Left ventricle myocardium superior (tissue), 1 donor: ENCODE measurements at regions not wholly inside any gene's neighbourhood (a gene's known extent, or its start where the extent isn't known, plus 50 kb on each side); places are given as distances from the start of the nearest gene placed in this dataset.

Experiments
- ATAC-seq: fragments of 200-7000 bp; cut with Tn5 transposase; one replicate; pipeline ENCODE4 v1.9.1; 2020; ENCODE audit warnings: mild to moderate bottlenecking, moderate library complexity
- DNase-seq: peaks from one replicate; pipeline ENCODE4 v3.0.0-alpha.2; 2020
- intact Hi-C: fragments of 100-400 bp; cut with micrococcal nuclease; formaldehyde crosslinking; loops from one replicate; pipeline ENCODE4 v1.11.0; 2022
- donor health status: DM: no; HTN: yes; CAD: no; lungs with severe emphysema.

- intact Hi-C loops: no loop called here
- ATAC-seq (peak; percentile 96), DNase-seq (peak; percentile 81)
Observed at GRCh38 chr6:2480267-2480966, 235.0 kb upstream of the GMDS start.

- ATAC-seq (peak; percentile 50), DNase-seq (no peak)
- intact Hi-C loops: no loop called here
Observed at GRCh38 chr6:2478200-2478599, 232.8 kb upstream of the GMDS start.

GRCh38 chr6:2477666-2478065 lies 232.3 kb upstream of the GMDS start:
- ATAC-seq (no peak), DNase-seq (no peak)
- intact Hi-C loops: no loop called here

GRCh38 chr6:2477250-2477649 lies 231.8 kb upstream of the GMDS start:
- no peak for DNase-seq
- ATAC-seq: no peak
- intact Hi-C loops: no loop called here

GRCh38 chr6:2476376-2476775 lies 231.0 kb upstream of the GMDS start:
- DNase-seq: no peak
- intact Hi-C loops: no loop called here
- no peak for ATAC-seq

GRCh38 chr6:2471472-2471871 lies 226.1 kb upstream of the GMDS start:
- DNase-seq (no peak), ATAC-seq (no peak)
- intact Hi-C loops: no loop called here

GRCh38 chr6:2469428-2469827 lies 224.0 kb upstream of the GMDS start:
- no peak for DNase-seq
- intact Hi-C loops: no loop called here
- no peak for ATAC-seq

- DNase-seq: no peak
- ATAC-seq: no peak
- intact Hi-C loops: no loop called here
Observed at GRCh38 chr6:2468601-2468955, 223.2 kb upstream of the GMDS start.

- ATAC-seq (no peak), DNase-seq (no peak)
- intact Hi-C loops: no loop called here
Observed at GRCh38 chr6:2467929-2468600, 222.7 kb upstream of the GMDS start.

GRCh38 chr6:2465336-2465735 lies 219.9 kb upstream of the GMDS start:
- intact Hi-C loops: no loop called here
- DNase-seq: no peak
- ATAC-seq: no peak

GRCh38 chr6:2464641-2465040 lies 219.2 kb upstream of the GMDS start:
- intact Hi-C loops: no loop called here
- DNase-seq: no peak
- ATAC-seq: no peak

- intact Hi-C loops: no loop called here
- ATAC-seq: no peak
Observed at GRCh38 chr6:2462831-2463230, 217.4 kb upstream of the GMDS start.

GRCh38 chr6:2460216-2460745 lies 214.9 kb upstream of the GMDS start:
- intact Hi-C loops: no loop called here
- DNase-seq: no peak
- no peak for ATAC-seq

More at GRCh38 chr6:2462831-2463230, 217.4 kb upstream of the GMDS start:
- DNase-seq: no peak

GRCh38 chr6:2454180-2454579 lies 208.8 kb upstream of the GMDS start:
- no peak for DNase-seq
- intact Hi-C loops: no loop called here
- no peak for ATAC-seq

GRCh38 chr6:2450546-2450945 lies 205.1 kb upstream of the GMDS start:
- DNase-seq: peak; percentile 76

GRCh38 chr6:2449572-2449940 lies 204.2 kb upstream of the GMDS start:
- ATAC-seq (no peak), DNase-seq (no peak)
- intact Hi-C loops: no loop called here

More at GRCh38 chr6:2450546-2450945, 205.1 kb upstream of the GMDS start:
- intact Hi-C loops: no loop called here
- peak; percentile 96 for ATAC-seq

GRCh38 chr6:2448826-2449571 lies 203.6 kb upstream of the GMDS start:
- ATAC-seq (peak; percentile 69), DNase-seq (no peak)
- intact Hi-C loops: no loop called here

GRCh38 chr6:2447931-2448330 lies 202.5 kb upstream of the GMDS start:
- intact Hi-C loops: no loop called here
- no peak for ATAC-seq
- DNase-seq: no peak

- DNase-seq: no peak
- ATAC-seq: no peak
- intact Hi-C loops: no loop called here
Observed at GRCh38 chr6:2447318-2447920, 202.0 kb upstream of the GMDS start.
